Sigmoid colon (tissue), 4 donors: ENCODE measurements at regions not wholly inside any gene's neighbourhood (a gene's known extent, or its start where the extent isn't known, plus 50 kb on each side); places are given as distances from the start of the nearest gene placed in this dataset.

Experiments
- EP300 ChIP-seq, 4 donors: sonication (generic); formaldehyde crosslinking; IDR thresholded peaks; one replicate each; pipeline ENCODE4 v1.6.1; 2017; ENCODE audit warnings: antibody characterized with exemption in 4 of 4
- POLR2A ChIP-seq, 2 donors: fragments of 450-650 bp; IDR thresholded peaks; one replicate each; pipeline ENCODE4 v1.6.1; 2016; ENCODE audit warnings: antibody characterized with exemption in 2 of 2, mild to moderate bottlenecking in 2 of 2, moderate library complexity in 2 of 2
- POLR2AphosphoS5 ChIP-seq, 4 donors: sonication (generic); formaldehyde crosslinking; IDR thresholded peaks; one replicate each; pipeline ENCODE4 v1.6.1; 2017; ENCODE audit warnings: antibody characterized with exemption in 4 of 4
- TF ChIP-seq, protein P1 (sequence below), 4 experiments: fragments of 450-650 bp in 3 of 4; fragments of 200-600 bp in 1 of 4; IDR thresholded peaks; one replicate each; pipeline ENCODE4 v1.5.1; 2016 to 2019; ENCODE audit warnings: antibody characterized with exemption in 4 of 4, mild to moderate bottlenecking in 3 of 4, moderate library complexity in 2 of 4

- no peak for TF ChIP-seq EP300 (IDR thresholded peaks at IDR 0.05)
- TF ChIP-seq, protein P1, sequence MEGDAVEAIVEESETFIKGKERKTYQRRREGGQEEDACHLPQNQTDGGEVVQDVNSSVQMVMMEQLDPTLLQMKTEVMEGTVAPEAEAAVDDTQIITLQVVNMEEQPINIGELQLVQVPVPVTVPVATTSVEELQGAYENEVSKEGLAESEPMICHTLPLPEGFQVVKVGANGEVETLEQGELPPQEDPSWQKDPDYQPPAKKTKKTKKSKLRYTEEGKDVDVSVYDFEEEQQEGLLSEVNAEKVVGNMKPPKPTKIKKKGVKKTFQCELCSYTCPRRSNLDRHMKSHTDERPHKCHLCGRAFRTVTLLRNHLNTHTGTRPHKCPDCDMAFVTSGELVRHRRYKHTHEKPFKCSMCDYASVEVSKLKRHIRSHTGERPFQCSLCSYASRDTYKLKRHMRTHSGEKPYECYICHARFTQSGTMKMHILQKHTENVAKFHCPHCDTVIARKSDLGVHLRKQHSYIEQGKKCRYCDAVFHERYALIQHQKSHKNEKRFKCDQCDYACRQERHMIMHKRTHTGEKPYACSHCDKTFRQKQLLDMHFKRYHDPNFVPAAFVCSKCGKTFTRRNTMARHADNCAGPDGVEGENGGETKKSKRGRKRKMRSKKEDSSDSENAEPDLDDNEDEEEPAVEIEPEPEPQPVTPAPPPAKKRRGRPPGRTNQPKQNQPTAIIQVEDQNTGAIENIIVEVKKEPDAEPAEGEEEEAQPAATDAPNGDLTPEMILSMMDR (IDR thresholded peaks at IDR 0.05): no peak
- TF ChIP-seq POLR2AphosphoS5 (IDR thresholded peaks at IDR 0.05): no peak
- TF ChIP-seq POLR2A (IDR thresholded peaks at IDR 0.05): no peak
Measured at GRCh38 chr5:4513381-4513780, 626.7 kb upstream of the ADAMTS16 start.
